NCI-H1048 (cell line): ENCODE measurements at regions not wholly inside any gene's neighbourhood (a gene's known extent, or its start where the extent isn't known, plus 50 kb on each side); places are given as distances from the start of the nearest gene placed in this dataset.
"Not testable (repeated sequence)": the region's sequence is repeated elsewhere in the genome, so short reads cannot be mapped to it uniquely, and the experiment has no call there.

Experiments
- DNase-seq: peaks from one replicate; lab custom pipeline; 2025; lab: John Stamatoyannopoulos, UW

- DNase-seq: not testable (repeated sequence)
Measured at GRCh38 chr2:71958426-71958825, 189.2 kb downstream of the CYP26B1 start.

GRCh38 chr2:71952572-71953188 lies 195.0 kb downstream of the CYP26B1 start:
- DNase-seq: no peak

- DNase-seq: no peak
Measured at GRCh38 chr2:71951718-71952404, 195.8 kb downstream of the CYP26B1 start.

- no peak for DNase-seq
Measured at GRCh38 chr2:71951083-71951468, 196.6 kb downstream of the CYP26B1 start.

DNA sequence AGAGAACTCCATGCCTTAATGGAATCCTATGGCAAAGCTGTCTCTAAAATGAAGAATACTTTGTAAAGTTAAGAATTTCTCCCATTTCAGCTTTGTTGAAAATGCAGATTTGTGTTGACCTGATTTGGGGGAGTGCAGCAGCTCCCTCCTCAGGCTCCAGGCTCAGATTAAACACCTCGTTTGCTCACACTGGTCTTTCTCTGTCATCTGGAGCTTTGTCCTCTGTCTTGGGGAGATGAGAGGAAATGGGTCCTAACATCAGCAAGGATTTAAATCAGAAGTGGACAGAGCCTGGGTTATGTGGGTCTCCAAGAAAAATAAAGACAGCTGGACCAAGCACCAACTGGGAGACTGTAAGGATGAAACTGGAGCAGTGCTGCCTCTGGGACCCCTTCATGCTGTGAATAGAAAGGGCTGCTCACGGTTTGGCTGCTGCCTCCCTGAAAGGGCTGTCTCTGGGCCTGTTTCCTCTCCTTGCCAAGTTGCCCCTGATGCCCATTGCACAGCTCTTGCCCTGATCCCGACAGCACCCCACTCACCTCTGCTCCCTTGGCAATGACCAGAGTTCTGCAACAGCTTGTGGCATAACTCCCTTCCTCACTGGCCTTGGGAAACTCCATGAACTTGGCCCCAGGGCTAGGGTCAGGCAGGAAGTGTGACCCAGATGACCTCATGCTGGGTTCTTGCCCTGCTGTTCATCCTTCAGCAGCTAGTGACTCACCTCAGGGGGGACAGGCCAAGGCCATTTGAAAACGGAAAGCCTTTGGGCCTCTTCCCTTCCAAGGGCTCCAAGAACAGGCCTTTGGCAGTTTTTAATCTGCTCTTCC lies 197.2 kb downstream of the CYP26B1 start:
- DNase-seq: no peak

DNA sequence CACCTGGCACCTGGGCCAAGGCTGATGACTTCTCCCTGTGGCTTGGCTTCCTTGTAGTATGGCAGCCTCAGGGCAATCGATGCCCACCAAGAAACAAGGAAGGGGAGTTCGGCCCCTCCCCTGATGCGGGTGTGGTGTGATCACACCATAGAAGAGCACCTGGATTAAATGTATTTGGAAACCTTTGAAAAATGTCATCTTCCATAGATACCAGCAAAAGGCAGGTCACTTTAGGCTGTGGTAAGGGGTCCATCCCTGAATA lies 198.2 kb downstream of the CYP26B1 start:
- DNase-seq: no peak

DNA sequence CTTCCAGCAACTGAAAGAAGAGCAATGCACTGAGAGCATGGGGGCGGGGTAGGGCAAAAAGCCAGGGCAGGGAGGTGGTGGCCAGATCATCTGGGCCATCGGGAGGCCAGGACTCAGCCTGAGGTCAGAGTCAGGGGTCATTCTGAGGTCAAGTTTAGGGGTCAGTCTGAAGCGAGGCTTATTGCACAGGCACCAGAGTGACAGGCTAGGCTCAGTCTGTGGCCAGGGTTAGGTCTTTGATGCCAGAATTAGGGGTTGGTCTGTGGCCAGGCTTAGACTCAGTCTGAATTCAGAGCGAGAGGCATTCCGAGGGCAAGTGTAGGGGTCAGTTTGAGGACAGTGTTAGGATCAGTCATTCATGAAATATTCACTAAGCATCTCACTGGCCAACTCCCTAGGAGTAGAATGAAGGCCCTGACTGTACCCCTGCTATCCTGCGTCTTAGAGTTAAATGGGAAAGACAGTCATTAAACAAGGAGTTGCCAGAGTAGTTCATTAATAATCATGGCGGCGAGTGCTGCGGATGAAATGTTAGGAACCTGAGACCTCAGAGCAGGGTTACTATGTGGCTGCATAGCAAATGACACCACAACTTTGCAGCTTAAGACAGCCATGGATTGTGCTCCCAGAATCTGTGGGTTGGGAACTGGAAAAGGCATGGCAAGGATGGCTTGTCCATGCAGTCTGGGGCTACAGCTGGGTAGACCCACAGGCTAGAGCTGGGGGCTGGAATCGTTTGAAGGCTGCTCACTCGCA lies 198.7 kb downstream of the CYP26B1 start:
- DNase-seq: no peak

GRCh38 chr2:71947809-71948208 lies 199.9 kb downstream of the CYP26B1 start:
- DNase-seq: no peak

DNA sequence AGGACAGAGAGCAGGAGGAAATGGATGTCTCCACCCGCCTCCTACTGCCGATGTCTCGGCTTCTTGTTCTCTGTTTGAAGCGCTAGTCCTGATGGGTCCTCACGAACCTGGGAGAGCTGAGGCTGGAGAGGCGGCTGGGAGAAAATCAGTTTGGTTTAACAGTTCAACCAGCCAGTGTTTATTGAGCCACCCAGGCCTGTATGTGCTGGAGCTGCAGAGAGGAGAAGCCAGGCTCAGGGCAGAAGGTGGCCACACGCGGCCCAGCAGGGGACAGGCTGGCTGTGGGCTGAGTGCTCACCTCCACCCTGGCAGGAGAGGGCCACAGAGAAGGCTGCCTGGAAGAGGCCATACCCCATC lies 202.1 kb downstream of the CYP26B1 start:
- no peak for DNase-seq

DNA sequence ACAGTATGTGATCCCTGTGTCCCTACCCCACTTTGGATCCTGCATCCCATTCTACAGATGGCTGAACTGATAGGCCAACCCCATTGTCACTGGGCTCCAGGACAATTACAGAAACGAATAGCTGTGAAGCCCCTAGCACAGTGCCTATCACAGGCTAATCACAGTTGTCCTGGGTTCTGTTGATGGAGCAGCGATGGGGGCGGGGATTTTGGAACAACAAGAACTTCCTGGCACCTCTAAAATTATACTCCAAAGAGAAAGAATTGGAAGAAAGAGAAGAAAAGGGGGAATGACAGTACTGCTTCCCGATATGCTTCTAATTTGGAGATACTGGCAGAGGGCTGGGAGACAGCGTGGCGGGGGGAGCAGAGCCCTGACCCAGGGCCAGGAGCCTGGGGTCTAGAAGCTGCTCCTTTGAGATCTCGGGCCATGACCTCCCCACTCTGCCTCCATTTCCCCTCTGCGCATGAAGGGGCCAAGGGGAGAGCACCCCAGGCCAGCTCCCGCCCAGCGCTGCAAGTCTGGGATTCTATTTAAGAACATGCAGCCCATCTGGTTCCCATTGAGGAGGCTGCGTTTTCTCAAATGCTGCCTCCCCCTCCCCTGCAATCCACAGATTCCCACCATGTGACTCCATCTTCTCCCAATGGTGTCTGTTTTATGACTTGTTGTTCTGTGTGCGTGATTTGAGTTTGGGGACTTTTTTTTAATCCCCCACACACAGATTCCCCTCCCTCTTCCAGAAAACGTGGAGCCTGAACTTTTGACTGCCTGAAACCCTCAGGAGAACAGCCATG lies 202.7 kb downstream of the CYP26B1 start:
- no peak for DNase-seq

DNA sequence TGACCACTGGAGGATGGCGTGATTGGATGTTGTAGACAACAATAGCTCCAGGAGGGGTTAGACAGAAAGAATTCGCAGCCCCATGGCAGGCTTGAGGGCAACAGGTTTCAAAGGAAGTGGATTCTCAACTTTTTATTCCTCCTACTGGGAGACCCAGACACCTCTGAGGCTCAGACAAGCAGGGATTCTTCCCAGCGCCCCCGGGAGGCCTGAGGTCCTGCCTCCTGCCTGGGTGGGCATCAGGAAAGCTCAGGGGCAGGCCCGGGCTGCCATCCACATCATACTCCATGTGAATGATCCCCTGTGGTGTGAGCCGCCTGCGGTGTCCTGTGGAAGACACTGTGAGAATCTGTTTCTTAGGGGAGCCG lies 203.5 kb downstream of the CYP26B1 start:
- no peak for DNase-seq

GRCh38 chr2:71943238-71944182 lies 204.2 kb downstream of the CYP26B1 start:
- DNase-seq: no peak

- DNase-seq: no peak
Measured at GRCh38 chr2:71941726-71942525, 205.7 kb downstream of the CYP26B1 start.

GRCh38 chr2:71940695-71941094 lies 207.0 kb downstream of the CYP26B1 start:
- no peak for DNase-seq

GRCh38 chr2:71939588-71940535 lies 207.8 kb downstream of the CYP26B1 start:
- DNase-seq: no peak

GRCh38 chr2:71938659-71939587 lies 208.7 kb downstream of the CYP26B1 start:
- no peak for DNase-seq

GRCh38 chr2:71938108-71938507 lies 209.6 kb downstream of the CYP26B1 start:
- DNase-seq: no peak

GRCh38 chr2:71937396-71937795 lies 210.3 kb downstream of the CYP26B1 start:
- DNase-seq: no peak
